Duodenal mucosa (tissue), 2 donors: ENCODE measurements at regions not wholly inside any gene's neighbourhood (a gene's known extent, or its start where the extent isn't known, plus 50 kb on each side); places are given as distances from the start of the nearest gene placed in this dataset.

Experiments used
- H3K27ac ChIP-seq: one replicate; pipeline ENCODE4 v1.7.0; 2013; ENCODE audit warnings: low read depth, low read length
- H3K27me3 ChIP-seq, 2 donors: one replicate each; pipeline ENCODE4 v1.7.0; 2013; ENCODE audit warnings: low read length in 2 of 2, control low read depth in 1 of 2; ENCODE audit not compliant: insufficient read depth in 2 of 2, control insufficient read depth in 1 of 2
- H3K36me3 ChIP-seq, 2 donors: one replicate each; pipeline ENCODE4 v1.7.0; 2013; ENCODE audit warnings: low read length in 2 of 2, control low read depth in 1 of 2; ENCODE audit not compliant: insufficient read depth in 2 of 2, control insufficient read depth in 1 of 2
- H3K4me1 ChIP-seq, 2 donors: one replicate each; pipeline ENCODE4 v1.7.0; 2013; ENCODE audit warnings: low read length in 2 of 2, control low read depth in 1 of 2; ENCODE audit not compliant: insufficient read depth in 2 of 2, control insufficient read depth in 1 of 2
- H3K4me3 ChIP-seq, 2 donors: one replicate each; pipeline ENCODE4 v1.7.0; 2013; ENCODE audit warnings: low read length in 2 of 2, low read depth in 1 of 2
- H3K9ac ChIP-seq, 2 donors: one replicate each; pipeline ENCODE4 v1.7.0; 2013; ENCODE audit warnings: low read length in 2 of 2, low read depth in 1 of 2
- H3K9me3 ChIP-seq, 2 donors: one replicate each; pipeline ENCODE4 v1.7.0; 2013; ENCODE audit warnings: low read length in 2 of 2, control low read depth in 1 of 2; ENCODE audit not compliant: control insufficient read depth in 1 of 2

DNA sequence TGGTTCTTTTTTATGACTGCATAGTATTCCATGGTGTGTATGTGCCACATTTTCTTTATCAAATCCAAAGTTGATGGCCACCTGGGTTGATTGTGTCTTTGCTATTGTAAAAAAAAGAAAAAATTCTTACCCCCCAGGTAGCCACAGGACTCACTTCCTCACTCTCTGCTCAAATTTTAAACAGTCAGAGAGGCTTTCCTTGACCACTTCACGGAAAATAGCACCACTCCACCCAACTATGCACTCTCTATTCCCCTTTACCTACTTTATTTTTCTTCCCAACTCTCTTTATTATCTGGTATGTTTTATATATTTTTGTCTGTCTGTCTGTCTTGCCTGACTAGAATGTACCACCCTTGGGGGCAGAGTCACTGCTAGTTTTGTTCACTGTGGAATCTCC, 205.3 kb downstream of the BTG1 start:
- H3K4me1 ChIP-seq: no peaks in the 10 kb centered on the region
- no peak overlapping the region for H3K9ac ChIP-seq
- H3K9me3 ChIP-seq: no peaks in the 10 kb centered on the region
- H3K27ac ChIP-seq: no peak overlapping the region
- H3K27me3 ChIP-seq: no peaks in the 10 kb centered on the region
- H3K36me3 ChIP-seq: no peaks in the 10 kb centered on the region
- H3K4me3 ChIP-seq: no peak overlapping the region

DNA sequence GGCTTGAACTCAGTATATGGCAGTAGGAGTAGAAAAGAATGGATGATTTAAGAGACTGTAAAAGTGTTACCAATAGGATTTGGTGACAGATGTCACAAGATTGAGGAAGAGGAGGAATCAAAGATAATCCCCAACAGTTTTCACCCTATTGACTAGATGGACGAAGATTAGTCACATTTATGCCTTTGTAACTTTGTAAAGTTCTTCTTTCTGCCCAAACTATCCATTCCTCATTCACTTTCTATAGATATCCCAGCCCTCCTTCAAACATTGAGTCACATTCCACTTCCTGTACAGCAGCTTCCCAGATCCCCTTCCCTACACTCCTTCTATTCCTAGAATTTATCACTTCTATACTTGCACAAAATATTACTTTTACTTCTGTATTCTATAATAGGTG, 207.9 kb downstream of the BTG1 start:
- Histone ChIP-seq H3K4me1 (no peaks in the 10 kb centered on the region), H3K9ac (no peak overlapping the region), H3K27me3 (no peaks in the 10 kb centered on the region), H3K9me3 (no peaks in the 10 kb centered on the region), H3K27ac (no peak overlapping the region), H3K4me3 (no peak overlapping the region), H3K36me3 (no peaks in the 10 kb centered on the region)

- no peak overlapping the region for H3K9ac ChIP-seq
- H3K27me3 ChIP-seq: no peaks in the 10 kb centered on the region
- no peak overlapping the region for H3K4me3 ChIP-seq
- H3K4me1 ChIP-seq: no peaks in the 10 kb centered on the region
- no peaks in the 10 kb centered on the region for H3K36me3 ChIP-seq
- no peaks in the 10 kb centered on the region for H3K9me3 ChIP-seq
- no peak overlapping the region for H3K27ac ChIP-seq
Observed at GRCh38 chr12:91937009-91937408, 208.6 kb downstream of the BTG1 start.

DNA sequence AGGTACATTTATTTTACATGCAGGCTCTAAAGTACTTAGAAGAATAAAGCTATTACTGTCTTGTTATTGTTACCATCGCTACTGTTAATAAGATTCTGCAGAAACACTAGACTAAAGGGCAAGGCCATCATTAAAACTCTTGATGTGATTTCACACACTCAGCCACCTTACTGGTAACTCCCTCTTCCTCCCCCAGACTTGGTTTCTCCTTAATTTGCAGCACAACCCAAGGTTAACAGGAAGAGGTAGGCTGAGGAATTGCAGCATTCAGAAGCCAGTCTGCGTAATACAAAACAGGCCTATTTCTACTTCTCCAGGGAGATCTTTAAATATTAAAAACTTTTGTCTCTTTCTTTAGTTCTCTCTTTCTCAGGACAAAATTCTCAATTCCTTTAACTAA, 210.3 kb downstream of the BTG1 start:
- H3K36me3 ChIP-seq: no peaks in the 10 kb centered on the region
- H3K9me3 ChIP-seq: no peaks in the 10 kb centered on the region
- H3K27me3 ChIP-seq: no peaks in the 10 kb centered on the region
- no peak overlapping the region for H3K4me3 ChIP-seq
- no peak overlapping the region for H3K9ac ChIP-seq
- no peak overlapping the region for H3K27ac ChIP-seq
- no peaks in the 10 kb centered on the region for H3K4me1 ChIP-seq

DNA sequence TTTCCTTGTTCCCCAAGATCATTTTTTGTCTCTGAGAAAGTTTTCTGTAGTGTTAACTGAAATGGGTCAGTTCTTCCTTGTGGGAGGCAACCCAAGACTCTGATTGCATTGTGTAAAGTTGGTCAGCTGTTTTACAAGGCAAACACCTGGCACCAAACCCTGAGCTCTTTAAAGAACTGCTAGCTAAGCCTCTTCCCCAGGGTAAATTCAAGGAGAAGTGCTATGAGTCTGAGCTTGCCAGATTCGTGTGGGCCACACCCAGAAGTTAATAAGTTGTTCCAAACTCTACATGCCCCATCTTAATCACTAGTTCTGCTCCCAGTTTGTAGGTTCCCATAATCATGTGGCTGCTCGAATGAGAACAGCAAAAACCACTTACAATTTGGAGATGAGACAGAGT, 214.5 kb downstream of the BTG1 start:
- Histone ChIP-seq H3K36me3 (no peaks in the 10 kb centered on the region), H3K9ac (no peak overlapping the region), H3K4me1 (no peaks in the 10 kb centered on the region), H3K4me3 (no peak overlapping the region), H3K27me3 (no peaks in the 10 kb centered on the region), H3K27ac (no peak overlapping the region), H3K9me3 (no peaks in the 10 kb centered on the region)

DNA sequence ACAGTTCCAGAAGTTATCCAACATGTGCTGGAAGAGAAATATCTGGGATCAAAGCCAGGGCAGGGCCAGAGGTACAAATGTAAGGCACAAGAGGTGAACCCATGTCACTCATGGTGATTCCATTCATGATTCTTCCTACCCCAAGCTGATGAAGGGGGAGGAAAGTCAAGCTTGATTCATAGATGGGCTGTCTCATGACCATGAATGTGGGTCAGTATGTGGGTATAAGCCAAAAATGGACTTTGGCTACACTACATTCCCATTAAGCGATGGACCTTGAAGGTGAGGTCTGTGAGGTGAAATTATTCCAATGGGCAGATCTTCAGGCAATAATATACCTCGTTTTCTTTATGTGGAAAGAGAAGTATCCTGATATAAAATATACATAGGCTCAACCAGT, 217.1 kb downstream of the BTG1 start:
- no peaks in the 10 kb centered on the region for H3K36me3 ChIP-seq

DNA sequence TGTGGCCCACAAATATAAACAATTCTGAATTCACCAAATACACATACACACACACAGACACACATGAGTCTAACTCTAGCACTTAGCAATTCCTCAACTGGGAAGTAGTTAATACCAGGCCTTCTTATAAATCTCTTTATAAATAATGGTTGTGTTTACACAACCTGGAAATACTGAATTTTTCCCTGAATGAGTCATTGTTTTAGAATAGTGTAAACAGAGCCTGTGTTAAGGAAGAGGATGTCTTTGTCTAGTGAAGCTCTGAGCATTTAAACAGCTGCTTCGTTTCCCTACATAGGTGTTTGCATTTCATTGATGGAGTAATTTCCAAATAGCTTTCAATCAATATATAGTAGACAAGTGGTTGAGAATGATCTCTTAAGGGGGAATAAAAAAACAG, 218.8 kb downstream of the BTG1 start:
- no peaks in the 10 kb centered on the region for H3K36me3 ChIP-seq

More for the DNA sequence above, 217.1 kb downstream of the BTG1 start:
- no peak overlapping the region for H3K9ac ChIP-seq
- H3K27me3 ChIP-seq: no peaks in the 10 kb centered on the region
- no peak overlapping the region for H3K27ac ChIP-seq
- H3K4me1 ChIP-seq: no peaks in the 10 kb centered on the region
- H3K4me3 ChIP-seq: no peak overlapping the region
- no peaks in the 10 kb centered on the region for H3K9me3 ChIP-seq

GRCh38 chr12:91924827-91925226, 220.8 kb downstream of the BTG1 start:
- H3K36me3 ChIP-seq: no peaks in the 10 kb centered on the region
- no peaks in the 10 kb centered on the region for H3K4me1 ChIP-seq
- no peak overlapping the region for H3K4me3 ChIP-seq
- no peaks in the 10 kb centered on the region for H3K9me3 ChIP-seq
- H3K27me3 ChIP-seq: no peaks in the 10 kb centered on the region
- no peak overlapping the region for H3K9ac ChIP-seq
- no peak overlapping the region for H3K27ac ChIP-seq

More for the DNA sequence above, 218.8 kb downstream of the BTG1 start:
- H3K27ac ChIP-seq: no peak overlapping the region
- no peak overlapping the region for H3K9ac ChIP-seq
- no peaks in the 10 kb centered on the region for H3K9me3 ChIP-seq
- H3K4me3 ChIP-seq: no peak overlapping the region
- no peaks in the 10 kb centered on the region for H3K27me3 ChIP-seq
- no peaks in the 10 kb centered on the region for H3K4me1 ChIP-seq

DNA sequence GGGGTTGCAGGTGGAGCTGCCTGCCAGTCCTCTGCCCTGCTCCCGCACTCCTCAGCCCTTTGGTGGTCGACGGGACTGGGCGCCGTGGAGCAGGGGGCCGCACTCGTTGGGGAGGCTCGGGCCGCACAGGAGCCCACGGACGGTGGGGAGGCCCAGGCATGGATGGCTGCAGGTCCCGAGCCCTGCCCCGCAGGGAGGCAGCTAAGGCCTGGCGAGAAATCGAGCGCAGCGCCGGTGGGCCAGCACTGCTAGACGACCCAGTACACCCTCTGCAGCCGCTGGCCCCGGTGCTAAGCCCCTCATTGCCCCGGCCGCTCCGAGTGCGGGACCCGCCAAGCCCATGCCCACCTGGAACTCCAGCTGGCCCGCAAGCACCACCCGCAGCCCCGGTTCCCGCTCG, 221.8 kb downstream of the BTG1 start:
- H3K27me3 ChIP-seq: no peaks in the 10 kb centered on the region
- no peak overlapping the region for H3K4me3 ChIP-seq
- H3K27ac ChIP-seq: no peak overlapping the region
- H3K9me3 ChIP-seq: no peaks in the 10 kb centered on the region
- no peaks in the 10 kb centered on the region for H3K4me1 ChIP-seq
- H3K36me3 ChIP-seq: no peaks in the 10 kb centered on the region
- H3K9ac ChIP-seq: no peak overlapping the region

DNA sequence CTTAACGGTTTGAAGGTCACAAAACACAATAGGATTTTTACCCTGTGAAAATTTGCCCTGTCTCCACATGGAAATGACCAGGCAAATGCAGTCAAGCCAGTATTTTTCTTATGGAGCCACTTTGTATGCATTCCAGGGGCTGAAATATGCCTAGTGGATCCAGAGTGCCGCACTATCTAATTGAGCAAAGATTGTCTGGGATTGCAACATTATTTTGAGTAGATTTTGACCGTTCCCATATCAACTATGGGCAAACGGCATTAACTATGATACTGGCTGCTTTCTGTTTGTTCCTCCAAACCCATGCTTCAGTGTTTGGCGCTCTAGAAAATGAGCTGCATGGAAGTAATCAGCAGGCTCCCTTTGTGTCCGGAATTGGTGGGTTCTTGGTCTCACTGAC, 223.0 kb downstream of the BTG1 start:
- Histone ChIP-seq H3K27me3 (no peaks in the 10 kb centered on the region), H3K4me3 (no peak overlapping the region), H3K27ac (no peak overlapping the region), H3K4me1 (no peaks in the 10 kb centered on the region), H3K36me3 (no peaks in the 10 kb centered on the region), H3K9me3 (no peaks in the 10 kb centered on the region), H3K9ac (no peak overlapping the region)

GRCh38 chr12:91922139-91922538, 223.5 kb downstream of the BTG1 start:
- Histone ChIP-seq H3K36me3 (no peaks in the 10 kb centered on the region), H3K4me1 (no peaks in the 10 kb centered on the region), H3K9ac (no peak overlapping the region), H3K27me3 (no peaks in the 10 kb centered on the region), H3K9me3 (no peaks in the 10 kb centered on the region), H3K4me3 (no peak overlapping the region), H3K27ac (no peak overlapping the region)
